Osteoblast (primary cell): ENCODE measurements at regions not wholly inside any gene's neighbourhood (a gene's known extent, or its start where the extent isn't known, plus 50 kb on each side); places are given as distances from the start of the nearest gene placed in this dataset.

Source experiments
- DNase-seq: peaks from one replicate; pipeline ENCODE4 v3.0.0; 2011; ENCODE audit warnings: low spot score, mixed read lengths; ENCODE audit not compliant: insufficient read length; ENCODE audit errors: missing footprints
- H2AFZ ChIP-seq: 2 replicates; pipeline ENCODE4 v1.6.0; 2011; ENCODE audit warnings: mild to moderate bottlenecking, low read length
- H3K27ac ChIP-seq: 2 replicates; pipeline ENCODE4 v1.5.1; 2011; ENCODE audit warnings: mild to moderate bottlenecking, low read depth, low read length, moderate library complexity
- H3K27me3 ChIP-seq: 2 replicates; pipeline ENCODE4 v1.6.0; 2012; ENCODE audit warnings: mild to moderate bottlenecking, control low read depth, inconsistent platforms, low read length, moderate library complexity; ENCODE audit not compliant: insufficient read depth
- H3K36me3 ChIP-seq: 2 replicates; pipeline ENCODE4 v1.5.1; 2011; ENCODE audit warnings: mild to moderate bottlenecking, low read length, control low read depth, moderate library complexity; ENCODE audit not compliant: insufficient read depth
- H3K4me1 ChIP-seq: 2 replicates; pipeline ENCODE4 v1.5.1; 2011; ENCODE audit warnings: mild to moderate bottlenecking, low read length, control low read depth, moderate library complexity; ENCODE audit not compliant: insufficient read depth
- H3K4me2 ChIP-seq: 2 replicates; pipeline ENCODE4 v1.6.0; 2011; ENCODE audit warnings: mild to moderate bottlenecking, low read length; ENCODE audit not compliant: insufficient read depth
- H3K4me3 ChIP-seq: fragments of 200-600 bp; sonication (generic); 3 replicates; pipeline ENCODE4 v1.5.1; 2012; ENCODE audit warnings: mild to moderate bottlenecking, low read length, inconsistent platforms; ENCODE audit not compliant: insufficient read depth
- H3K79me2 ChIP-seq: 2 replicates; pipeline ENCODE4 v1.6.0; 2012; ENCODE audit warnings: mild to moderate bottlenecking, low read length, control low read depth, inconsistent platforms; ENCODE audit not compliant: insufficient read depth
- H3K9me3 ChIP-seq: 2 replicates; pipeline ENCODE4 v1.5.1; 2011; ENCODE audit warnings: low read depth, low read length, control low read depth
- H4K20me1 ChIP-seq: 2 replicates; pipeline ENCODE4 v1.6.0; 2012; ENCODE audit warnings: mild to moderate bottlenecking, low read length, control low read depth; ENCODE audit not compliant: insufficient read depth
- TF ChIP-seq, protein P1 (sequence below): IDR thresholded peaks from 2 replicates; pipeline ENCODE4 v1.5.1; 2011; ENCODE audit warnings: mild to moderate bottlenecking, low read depth, low read length, moderate library complexity; ENCODE audit errors: extremely low read depth

DNA sequence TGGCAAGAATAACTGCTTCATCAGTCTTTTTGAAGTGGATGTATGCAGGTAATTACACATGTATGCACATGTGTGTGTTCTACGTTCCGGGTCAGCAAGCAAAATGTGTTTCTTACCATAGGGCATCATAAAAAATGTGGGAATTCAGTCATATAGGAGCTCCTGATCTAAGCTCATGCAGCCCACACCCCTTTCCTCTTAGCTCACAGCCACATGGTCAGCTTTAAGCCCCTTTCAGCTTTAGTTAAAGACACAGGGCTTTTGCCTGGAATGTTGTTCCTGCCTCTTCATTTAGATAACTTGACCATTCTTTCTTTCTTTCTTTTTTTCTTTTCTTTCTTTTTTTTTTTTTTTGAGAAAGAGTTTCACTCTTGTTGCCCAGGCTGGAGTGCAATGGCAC, 258.1 kb downstream of the RPS24 start:
- TF ChIP-seq, protein P1, sequence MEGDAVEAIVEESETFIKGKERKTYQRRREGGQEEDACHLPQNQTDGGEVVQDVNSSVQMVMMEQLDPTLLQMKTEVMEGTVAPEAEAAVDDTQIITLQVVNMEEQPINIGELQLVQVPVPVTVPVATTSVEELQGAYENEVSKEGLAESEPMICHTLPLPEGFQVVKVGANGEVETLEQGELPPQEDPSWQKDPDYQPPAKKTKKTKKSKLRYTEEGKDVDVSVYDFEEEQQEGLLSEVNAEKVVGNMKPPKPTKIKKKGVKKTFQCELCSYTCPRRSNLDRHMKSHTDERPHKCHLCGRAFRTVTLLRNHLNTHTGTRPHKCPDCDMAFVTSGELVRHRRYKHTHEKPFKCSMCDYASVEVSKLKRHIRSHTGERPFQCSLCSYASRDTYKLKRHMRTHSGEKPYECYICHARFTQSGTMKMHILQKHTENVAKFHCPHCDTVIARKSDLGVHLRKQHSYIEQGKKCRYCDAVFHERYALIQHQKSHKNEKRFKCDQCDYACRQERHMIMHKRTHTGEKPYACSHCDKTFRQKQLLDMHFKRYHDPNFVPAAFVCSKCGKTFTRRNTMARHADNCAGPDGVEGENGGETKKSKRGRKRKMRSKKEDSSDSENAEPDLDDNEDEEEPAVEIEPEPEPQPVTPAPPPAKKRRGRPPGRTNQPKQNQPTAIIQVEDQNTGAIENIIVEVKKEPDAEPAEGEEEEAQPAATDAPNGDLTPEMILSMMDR: no peak
- Histone ChIP-seq H3K4me2 (no peak overlapping the region), H3K4me3 (no peak overlapping the region), H3K27me3 (no peaks in the 10 kb centered on the region), H3K27ac (no peak overlapping the region), H2AFZ (no peak overlapping the region), H4K20me1 (no peaks in the 10 kb centered on the region), H3K36me3 (no peaks in the 10 kb centered on the region), H3K9me3 (no peaks in the 10 kb centered on the region), H3K4me1 (no peaks in the 10 kb centered on the region), H3K79me2 (no peaks in the 10 kb centered on the region)
- no peak for DNase-seq

DNA sequence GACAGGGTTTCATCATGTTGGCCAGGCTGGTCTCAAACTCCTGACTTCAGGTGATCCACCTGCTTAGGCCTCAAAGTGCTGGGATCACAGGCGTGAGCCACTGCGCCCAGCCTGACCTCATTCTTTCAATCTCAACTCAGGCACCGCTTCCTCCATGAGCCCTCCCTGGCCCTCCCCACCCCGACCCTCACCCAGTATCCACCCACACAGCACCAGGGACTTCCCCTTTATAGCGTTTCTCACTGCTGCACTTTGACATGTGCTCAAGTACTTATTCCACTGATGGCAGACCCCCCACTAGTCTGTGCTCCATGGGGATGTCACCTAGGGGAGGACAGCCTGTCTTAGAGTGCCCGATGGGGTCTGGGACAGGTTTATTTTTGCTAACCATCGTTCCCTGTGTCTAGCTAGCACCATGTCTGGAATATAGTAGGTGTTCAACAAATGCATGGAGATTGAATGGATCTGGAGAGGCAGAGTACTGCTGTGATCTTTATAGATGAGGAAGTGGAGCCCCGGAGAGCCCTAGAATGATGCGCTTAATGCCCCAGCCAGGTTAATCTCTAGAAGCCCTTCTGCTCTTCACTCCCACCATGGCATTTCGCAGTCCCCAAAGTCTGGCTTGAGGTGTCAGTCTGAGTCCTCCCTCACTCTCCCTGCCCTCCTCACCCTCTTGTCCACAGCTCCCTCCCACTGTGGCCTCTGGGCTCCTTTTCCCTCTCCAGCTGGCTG, 258.8 kb downstream of the RPS24 start:
- Histone ChIP-seq H3K27ac (no peak overlapping the region), H3K4me3 (no peak overlapping the region), H3K36me3 (no peaks in the 10 kb centered on the region)

DNA sequence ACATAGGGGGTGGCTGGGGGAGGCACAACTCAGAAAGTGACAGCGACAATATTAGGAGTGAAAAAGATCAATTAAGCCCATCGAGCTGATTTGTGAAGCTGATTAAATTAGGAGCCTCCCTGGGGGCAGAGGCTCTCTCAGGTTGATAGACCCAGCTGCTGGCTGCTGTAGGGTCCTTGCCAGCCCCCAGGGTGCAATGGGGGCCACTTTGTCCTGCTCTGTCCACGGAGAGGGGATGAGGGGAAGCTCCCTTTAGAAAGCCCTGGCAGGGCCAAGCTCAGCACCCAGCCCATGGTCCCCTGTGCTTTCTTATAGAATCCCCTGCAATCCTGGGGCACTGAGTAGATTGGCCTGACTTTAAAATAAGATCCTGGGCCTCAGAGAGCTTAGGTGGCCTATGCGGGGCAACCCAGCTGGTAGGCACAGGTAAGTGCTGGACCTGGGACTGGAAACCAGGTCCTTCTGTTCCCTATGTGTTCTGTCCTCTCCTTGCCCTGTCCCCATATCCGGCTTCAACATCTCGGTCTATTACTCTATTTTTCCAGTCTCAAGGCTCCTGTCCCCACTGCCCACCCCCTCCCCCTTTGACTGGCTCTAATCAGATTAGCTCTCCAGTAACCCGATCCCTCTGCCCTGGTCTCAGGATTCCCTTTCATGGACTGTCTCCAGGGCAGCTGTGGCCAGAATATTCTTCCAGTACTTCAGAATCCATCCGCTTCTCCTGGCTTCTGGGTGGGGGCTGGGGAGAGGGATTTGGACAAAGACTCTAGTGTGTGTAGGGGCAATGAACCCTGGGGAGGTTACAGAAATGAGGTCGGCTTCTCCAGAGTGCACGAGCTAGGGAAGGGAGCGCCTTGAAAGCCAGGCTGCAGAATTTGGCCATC, 259.6 kb downstream of the RPS24 start:
- Histone ChIP-seq H3K4me2 (no peak overlapping the region), H3K27me3 (no peaks in the 10 kb centered on the region), H3K36me3 (no peaks in the 10 kb centered on the region)

More for the DNA sequence above, 258.8 kb downstream of the RPS24 start:
- H3K27me3 ChIP-seq: no peaks in the 10 kb centered on the region
- no peaks in the 10 kb centered on the region for H3K4me1 ChIP-seq
- no peak overlapping the region for H3K4me2 ChIP-seq
- no peak overlapping the region for H2AFZ ChIP-seq
- TF ChIP-seq, protein P1: no peak
- H4K20me1 ChIP-seq: no peaks in the 10 kb centered on the region
- H3K9me3 ChIP-seq: no peaks in the 10 kb centered on the region
- DNase-seq: no peak
- H3K79me2 ChIP-seq: no peaks in the 10 kb centered on the region

More for the DNA sequence above, 259.6 kb downstream of the RPS24 start:
- H4K20me1 ChIP-seq: no peaks in the 10 kb centered on the region
- TF ChIP-seq, protein P1: no peak
- DNase-seq: no peak
- no peak overlapping the region for H3K4me3 ChIP-seq
- H3K4me1 ChIP-seq: no peaks in the 10 kb centered on the region
- no peak overlapping the region for H3K27ac ChIP-seq
- H3K9me3 ChIP-seq: no peaks in the 10 kb centered on the region
- H2AFZ ChIP-seq: no peak overlapping the region
- H3K79me2 ChIP-seq: no peaks in the 10 kb centered on the region
